Dedifferentiated amniotic fluid mesenchymal stem cell (primary cell): ENCODE measurements at regions not wholly inside any gene's neighbourhood (a gene's known extent, or its start where the extent isn't known, plus 50 kb on each side); places are given as distances from the start of the nearest gene placed in this dataset.

ENCODE experiments used
- DNase-seq: peaks from one replicate; pipeline ENCODE4 v3.0.0-alpha.2; 2016; ENCODE audit errors: extremely low spot score

GRCh38 chr2:128530025-128530573, 211.4 kb upstream of the HS6ST1 start:
- DNase-seq, result no peak

GRCh38 chr2:128531856-128532255, 213.2 kb upstream of the HS6ST1 start:
- DNase-seq, result no peak

GRCh38 chr2:128533101-128533500, 214.4 kb upstream of the HS6ST1 start:
- DNase-seq, result no peak

- no peak for DNase-seq
Measured at GRCh38 chr2:128534688-128535392, 216.2 kb upstream of the HS6ST1 start.

GRCh38 chr2:128535953-128536352, 217.3 kb upstream of the HS6ST1 start:
- peak; percentile 37 for DNase-seq

GRCh38 chr2:128536925-128537620, 218.4 kb upstream of the HS6ST1 start:
- peak; percentile 55 for DNase-seq

- DNase-seq, result no peak
Measured at GRCh38 chr2:128537646-128538045, 219.0 kb upstream of the HS6ST1 start.

GRCh38 chr2:128538396-128538795, 219.7 kb upstream of the HS6ST1 start:
- DNase-seq, result no peak

GRCh38 chr2:128540670-128541069, 222.0 kb upstream of the HS6ST1 start:
- no peak for DNase-seq

- no peak for DNase-seq
Measured at GRCh38 chr2:128541448-128541847, 222.8 kb upstream of the HS6ST1 start.

GRCh38 chr2:128543036-128543435, 224.4 kb upstream of the HS6ST1 start:
- no peak for DNase-seq

- DNase-seq, result no peak
Measured at GRCh38 chr2:128543646-128544045, 225.0 kb upstream of the HS6ST1 start.

- DNase-seq, result no peak
Measured at GRCh38 chr2:128544321-128545037, 225.8 kb upstream of the HS6ST1 start.

GRCh38 chr2:128545085-128545484, 226.4 kb upstream of the HS6ST1 start:
- DNase-seq, result no peak

GRCh38 chr2:128545829-128546228, 227.2 kb upstream of the HS6ST1 start:
- DNase-seq, result no peak

- DNase-seq, result no peak
Measured at GRCh38 chr2:128547667-128548066, 229.0 kb upstream of the HS6ST1 start.

GRCh38 chr2:128548461-128548891, 229.8 kb upstream of the HS6ST1 start:
- DNase-seq, result no peak

GRCh38 chr2:128549094-128549493, 230.4 kb upstream of the HS6ST1 start:
- DNase-seq, result no peak

GRCh38 chr2:128549646-128550260, 231.1 kb upstream of the HS6ST1 start:
- DNase-seq, result no peak

- DNase-seq, result no peak
Measured at GRCh38 chr2:128550389-128550788, 231.7 kb upstream of the HS6ST1 start.

GRCh38 chr2:128550801-128551416, 232.2 kb upstream of the HS6ST1 start:
- no peak for DNase-seq

- DNase-seq, result no peak
Measured at GRCh38 chr2:128551435-128551834, 232.8 kb upstream of the HS6ST1 start.
